ENCODE measurements at regions not wholly inside any gene's neighbourhood (a gene's known extent, or its start where the extent isn't known, plus 50 kb on each side); places are given as distances from the start of the nearest gene placed in this dataset.

DNA sequence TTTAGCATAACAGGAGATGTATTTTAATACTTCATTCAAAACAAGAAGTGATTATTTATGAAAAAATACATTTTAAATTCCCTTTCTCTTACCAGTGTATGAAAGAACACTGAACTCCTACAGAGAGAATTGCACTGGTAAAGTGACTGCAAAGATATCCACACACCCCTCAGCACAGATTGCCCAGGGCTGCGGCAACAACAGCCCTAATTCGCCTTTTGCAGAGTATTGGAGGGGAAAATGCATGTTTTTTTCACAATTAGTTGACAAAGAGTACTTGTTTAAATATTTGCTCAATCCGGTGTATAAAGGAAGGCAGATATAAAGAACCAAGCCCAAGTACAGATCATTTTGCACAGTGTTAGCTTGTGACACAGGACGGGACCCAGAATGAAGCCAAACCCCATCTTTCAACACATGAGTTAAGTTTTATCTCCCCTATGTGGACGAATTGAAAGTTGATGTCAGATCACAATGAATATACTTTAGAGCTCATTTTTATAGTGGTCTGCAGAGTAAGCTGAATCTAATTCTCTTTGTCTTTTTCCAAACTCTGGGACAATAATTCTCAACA is 551.4 kb upstream of the IGFBP7 start:
- Mint-ChIP-seq H3K27ac (no peak overlapping the region), H3K27me3 (no peaks in the 10 kb centered on the region), H3K4me3 (no peak overlapping the region), H3K36me3 (ENCODE audit: low read depth) (no peaks in the 10 kb centered on the region), H3K9me3 (no peaks in the 10 kb centered on the region), H3K4me1 (no peaks in the 10 kb centered on the region)
- no peak for DNase-seq
- no peak for ATAC-seq

DNA sequence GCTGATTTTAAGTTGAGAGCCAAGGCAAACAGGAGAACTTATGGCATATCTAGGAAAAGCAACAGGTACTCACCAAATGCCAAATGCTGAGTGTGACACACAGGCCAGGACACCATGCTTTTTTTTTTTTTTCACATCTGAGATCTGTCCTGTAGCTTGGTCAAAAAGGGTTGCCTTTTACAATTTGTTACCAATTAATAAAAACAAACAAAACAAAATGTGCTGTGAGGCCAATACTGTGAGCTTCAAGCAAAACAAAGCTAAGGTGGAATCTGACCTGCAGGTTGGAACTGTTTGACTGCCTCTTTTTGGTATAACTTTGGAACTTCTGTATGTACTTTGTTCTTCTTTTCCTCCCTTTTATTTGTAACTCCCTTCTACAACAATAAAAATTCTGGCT is 548.5 kb upstream of the IGFBP7 start:
- no peak for ATAC-seq
- Mint-ChIP-seq H3K4me1 (no peaks in the 10 kb centered on the region), H3K27ac (no peak overlapping the region), H3K36me3 (ENCODE audit: low read depth) (no peaks in the 10 kb centered on the region), H3K4me3 (no peak overlapping the region), H3K9me3 (no peaks in the 10 kb centered on the region), H3K27me3 (no peaks in the 10 kb centered on the region)
- no peak for DNase-seq

DNA sequence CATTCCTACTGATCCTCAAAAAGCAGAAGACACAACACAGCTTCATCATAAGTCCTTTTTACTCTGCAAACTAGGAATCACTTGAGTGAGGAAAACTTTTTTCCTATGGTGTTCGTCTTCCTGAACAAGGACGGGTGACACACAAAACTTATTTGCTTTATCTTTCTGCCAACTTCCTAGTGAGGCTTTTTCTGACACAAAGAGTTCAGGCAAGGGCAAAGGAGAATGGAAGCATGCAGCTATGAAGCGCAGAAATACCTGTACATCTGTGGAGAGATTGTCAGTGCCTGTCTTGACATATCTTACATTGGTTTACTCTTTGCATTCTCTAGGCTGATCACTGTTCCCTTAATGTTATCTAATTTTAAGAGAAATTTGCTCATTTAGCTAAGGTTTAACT is 548.0 kb upstream of the IGFBP7 start:
- H3K36me3 Mint-ChIP-seq (ENCODE audit: low read depth) = no peaks in the 10 kb centered on the region
- H3K27me3 Mint-ChIP-seq = no peaks in the 10 kb centered on the region
- ATAC-seq (no peak), DNase-seq (no peak)
- H3K4me1 Mint-ChIP-seq = no peaks in the 10 kb centered on the region
- no peaks in the 10 kb centered on the region for H3K9me3 Mint-ChIP-seq
- no peak overlapping the region for H3K4me3 Mint-ChIP-seq
- no peak overlapping the region for H3K27ac Mint-ChIP-seq

DNA sequence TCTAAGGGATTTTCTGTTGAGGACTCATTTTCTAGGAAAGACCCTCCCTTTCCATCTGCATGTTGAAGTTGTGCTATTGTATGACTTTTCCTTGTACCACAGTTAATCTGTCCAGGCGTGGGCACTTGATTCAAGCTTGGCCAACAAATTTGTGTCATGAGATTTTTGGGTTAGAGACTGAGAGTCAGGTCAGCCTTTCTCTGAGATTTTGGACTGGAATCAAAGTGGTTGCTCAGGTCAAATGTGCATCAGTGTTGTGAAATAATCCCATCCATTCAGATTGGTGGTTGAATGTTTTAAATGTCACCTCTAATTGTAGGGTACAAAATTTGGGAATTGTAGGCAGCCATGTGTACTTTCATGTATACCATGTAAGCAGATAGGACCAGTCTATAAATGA is 545.2 kb upstream of the IGFBP7 start:
- H3K27me3 Mint-ChIP-seq = no peaks in the 10 kb centered on the region

GRCh38 chr4:57652779-57653178 is 542.6 kb upstream of the IGFBP7 start:
- Mint-ChIP-seq H3K9me3 (peaks cover 3% of the 10 kb centered on the region), H3K27ac (no peak overlapping the region), H3K27me3 (no peaks in the 10 kb centered on the region), H3K4me1 (no peaks in the 10 kb centered on the region), H3K4me3 (no peak overlapping the region), H3K36me3 (ENCODE audit: low read depth) (no peaks in the 10 kb centered on the region)
- no peak for ATAC-seq
- DNase-seq = no peak

More for the DNA sequence above, 545.2 kb upstream of the IGFBP7 start:
- no peak overlapping the region for H3K27ac Mint-ChIP-seq
- no peak for ATAC-seq
- no peak overlapping the region for H3K4me3 Mint-ChIP-seq
- H3K36me3 Mint-ChIP-seq (ENCODE audit: low read depth) = no peaks in the 10 kb centered on the region
- H3K9me3 Mint-ChIP-seq = peaks cover 3% of the 10 kb centered on the region
- H3K4me1 Mint-ChIP-seq = no peaks in the 10 kb centered on the region
- DNase-seq = no peak

- Mint-ChIP-seq H3K27ac (no peak overlapping the region), H3K4me3 (no peak overlapping the region), H3K4me1 (no peaks in the 10 kb centered on the region), H3K9me3 (no peaks in the 10 kb centered on the region), H3K27me3 (no peaks in the 10 kb centered on the region), H3K36me3 (ENCODE audit: low read depth) (no peaks in the 10 kb centered on the region)
- ATAC-seq = no peak
- DNase-seq = no peak
Observed at GRCh38 chr4:57640391-57641100, 530.4 kb upstream of the IGFBP7 start.

DNA sequence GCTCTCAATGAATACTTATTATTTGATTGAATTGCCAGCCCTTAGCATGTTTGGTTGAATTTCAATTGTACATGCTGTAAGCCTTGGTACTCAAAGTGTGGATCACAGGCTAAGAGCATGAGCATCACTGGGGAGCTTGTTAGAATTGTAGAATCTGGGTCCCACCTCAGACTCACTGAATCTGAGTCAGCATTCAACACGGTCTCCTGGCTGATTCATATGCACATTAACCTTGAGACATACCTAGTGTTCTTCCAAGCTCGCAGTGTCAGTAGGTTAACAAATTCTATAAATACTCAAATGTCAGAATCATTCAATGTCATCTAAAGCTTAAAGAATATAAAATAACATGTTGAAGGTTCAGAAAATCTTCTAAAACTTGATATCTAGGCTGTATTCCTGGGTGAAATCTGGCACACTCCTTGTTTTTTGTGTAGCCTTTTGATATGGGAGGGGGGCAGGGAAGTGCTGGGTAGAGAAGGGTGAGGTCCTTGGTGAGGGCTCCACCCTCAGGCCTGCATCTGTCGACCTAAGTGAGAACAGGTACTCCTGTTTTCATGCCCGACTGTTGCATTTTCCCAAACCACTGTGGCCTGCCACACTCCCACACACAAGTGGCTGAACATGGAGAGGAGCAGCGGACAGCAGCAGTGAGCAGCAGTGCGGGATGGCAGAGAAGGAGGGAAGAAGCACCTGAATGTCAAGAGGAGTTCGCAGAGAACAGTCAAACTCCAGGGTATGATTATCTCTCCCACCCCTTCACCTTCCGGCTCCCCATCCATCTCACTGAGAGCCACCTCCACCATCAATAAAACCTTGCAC is 529.6 kb upstream of the IGFBP7 start:
- H3K36me3 Mint-ChIP-seq (ENCODE audit: low read depth) = no peaks in the 10 kb centered on the region
- no peak for ATAC-seq
- DNase-seq = no peak
- H3K4me3 Mint-ChIP-seq = no peak overlapping the region
- H3K27ac Mint-ChIP-seq = no peak overlapping the region
- H3K27me3 Mint-ChIP-seq = no peaks in the 10 kb centered on the region
- H3K4me1 Mint-ChIP-seq = no peaks in the 10 kb centered on the region
- no peaks in the 10 kb centered on the region for H3K9me3 Mint-ChIP-seq

GRCh38 chr4:57635910-57636309 is 525.7 kb upstream of the IGFBP7 start:
- Mint-ChIP-seq H3K27ac (no peak overlapping the region), H3K27me3 (no peaks in the 10 kb centered on the region), H3K9me3 (no peaks in the 10 kb centered on the region), H3K4me3 (no peak overlapping the region), H3K4me1 (no peaks in the 10 kb centered on the region), H3K36me3 (ENCODE audit: low read depth) (no peaks in the 10 kb centered on the region)
- DNase-seq = no peak
- no peak for ATAC-seq

DNA sequence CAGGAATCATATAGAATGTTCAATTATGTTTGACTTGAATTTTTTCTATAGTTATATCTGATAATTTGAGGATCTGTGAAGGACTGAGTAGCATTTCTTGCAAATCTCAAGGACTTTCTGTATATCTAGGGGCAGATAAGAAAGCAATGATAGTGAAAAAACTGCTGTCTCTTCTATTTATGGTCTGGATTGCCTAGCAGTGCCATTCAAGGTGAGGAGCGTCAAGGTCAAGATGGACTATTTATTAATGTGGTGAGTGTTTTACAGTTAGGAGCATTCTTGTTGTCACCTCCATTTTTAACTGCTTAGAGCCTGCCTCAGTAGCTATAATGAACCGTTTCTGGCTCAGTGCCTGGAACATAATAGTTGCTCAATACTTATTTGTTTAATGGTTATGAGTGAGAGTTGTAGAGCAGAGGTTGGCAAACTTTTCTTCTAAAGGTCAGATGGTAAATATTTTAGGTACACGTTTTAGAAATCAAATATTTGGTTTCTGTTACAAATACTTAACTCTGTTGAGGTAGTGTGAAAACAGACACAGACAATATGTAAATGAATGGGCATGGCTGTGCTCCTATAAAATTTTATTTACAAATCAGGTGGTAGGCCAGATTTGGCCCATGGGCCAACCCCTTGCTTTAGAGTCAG is 523.2 kb upstream of the IGFBP7 start:
- Mint-ChIP-seq H3K27ac (no peak overlapping the region), H3K4me3 (no peak overlapping the region), H3K4me1 (no peaks in the 10 kb centered on the region), H3K27me3 (no peaks in the 10 kb centered on the region), H3K9me3 (peaks cover 5% of the 10 kb centered on the region), H3K36me3 (ENCODE audit: low read depth) (no peaks in the 10 kb centered on the region)
- ATAC-seq (no peak), DNase-seq (no peak)

- H3K36me3 Mint-ChIP-seq (ENCODE audit: low read depth) = no peaks in the 10 kb centered on the region
- DNase-seq (no peak), ATAC-seq (no peak)
- H3K9me3 Mint-ChIP-seq = peaks cover 5% of the 10 kb centered on the region
- H3K4me1 Mint-ChIP-seq = no peaks in the 10 kb centered on the region
- H3K4me3 Mint-ChIP-seq = no peak overlapping the region
- no peak overlapping the region for H3K27ac Mint-ChIP-seq
- no peaks in the 10 kb centered on the region for H3K27me3 Mint-ChIP-seq
Observed at GRCh38 chr4:57632564-57632963, 522.4 kb upstream of the IGFBP7 start.

DNA sequence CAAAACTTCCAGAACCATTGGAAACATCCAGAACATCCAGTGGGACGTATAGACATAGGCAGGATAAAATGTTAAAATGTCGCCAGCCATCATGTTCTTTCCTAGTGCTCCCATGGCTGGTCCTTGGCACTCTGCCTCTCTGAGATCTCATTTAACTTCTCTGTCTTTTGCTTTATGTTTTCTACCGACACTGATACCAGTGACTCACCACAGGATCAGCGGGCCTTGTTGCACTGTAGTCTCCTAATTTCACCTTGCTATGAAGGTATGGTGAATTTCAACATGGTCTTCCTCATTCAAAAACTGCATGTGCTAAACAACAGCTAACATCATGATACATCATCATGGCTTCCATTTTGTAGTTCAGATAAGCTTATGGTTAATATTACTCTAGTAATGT is 521.0 kb upstream of the IGFBP7 start:
- Mint-ChIP-seq H3K27me3 (no peaks in the 10 kb centered on the region), H3K27ac (no peak overlapping the region), H3K9me3 (peaks cover 5% of the 10 kb centered on the region), H3K36me3 (ENCODE audit: low read depth) (no peaks in the 10 kb centered on the region), H3K4me1 (no peaks in the 10 kb centered on the region), H3K4me3 (no peak overlapping the region)
- DNase-seq (no peak), ATAC-seq (no peak)

DNA sequence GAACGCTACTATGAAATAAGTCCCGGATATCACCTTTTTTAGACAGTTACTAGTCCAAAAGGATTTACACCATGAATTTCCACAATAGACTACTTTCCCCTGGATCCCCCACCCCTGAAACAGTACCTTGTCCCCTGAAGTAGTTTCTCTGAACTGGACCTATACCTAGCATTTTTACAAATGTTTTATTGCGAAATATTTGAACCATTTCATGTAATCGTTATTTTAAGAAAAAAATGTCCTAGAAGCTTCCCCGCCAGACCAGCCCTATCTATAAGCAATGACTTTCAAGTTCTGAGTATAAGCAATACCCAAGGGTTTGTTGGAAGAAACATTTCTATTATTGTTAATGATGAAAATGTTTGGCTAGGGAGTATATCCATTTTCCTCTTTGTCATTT is 517.8 kb upstream of the IGFBP7 start:
- Mint-ChIP-seq H3K9me3 (peaks cover 9% of the 10 kb centered on the region), H3K27me3 (no peaks in the 10 kb centered on the region), H3K4me1 (no peaks in the 10 kb centered on the region), H3K4me3 (no peak overlapping the region), H3K36me3 (ENCODE audit: low read depth) (no peaks in the 10 kb centered on the region), H3K27ac (no peak overlapping the region)
- ATAC-seq (no peak), DNase-seq (no peak)

DNA sequence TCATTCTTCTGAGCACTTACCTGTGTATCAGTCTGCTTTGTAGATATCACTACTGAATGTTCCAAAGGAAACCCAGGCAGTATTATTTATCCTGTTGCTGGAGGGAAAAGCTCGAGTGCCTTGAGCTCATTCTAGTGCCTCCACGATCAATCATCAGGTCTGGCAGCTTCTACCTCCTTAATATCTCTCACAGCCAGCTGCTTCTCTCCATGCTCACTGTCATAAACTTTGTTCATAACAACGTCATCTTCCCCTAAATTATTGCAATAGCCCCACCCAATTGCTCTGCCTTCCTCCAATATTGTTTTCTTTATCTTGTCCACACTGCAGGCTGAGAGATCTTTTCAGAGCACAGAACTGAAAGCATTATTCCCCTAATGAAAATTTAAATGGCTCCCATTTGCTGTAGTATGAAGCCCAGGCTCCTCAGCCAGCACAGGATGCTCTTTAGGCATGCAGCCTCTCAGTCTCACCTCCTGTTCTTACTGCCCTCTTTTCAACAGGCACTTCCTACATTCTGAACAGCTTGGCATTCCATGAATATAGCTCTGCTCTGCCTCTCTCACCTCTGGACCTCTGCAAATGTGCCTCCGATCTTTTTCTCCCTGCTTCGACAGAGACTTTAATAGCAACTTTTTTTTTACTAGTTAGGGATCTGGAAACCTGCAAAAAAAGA is 504.2 kb upstream of the IGFBP7 start:
- Mint-ChIP-seq H3K4me3 (no peak overlapping the region), H3K27ac (no peak overlapping the region), H3K9me3 (no peaks in the 10 kb centered on the region), H3K4me1 (no peaks in the 10 kb centered on the region), H3K36me3 (ENCODE audit: low read depth) (no peaks in the 10 kb centered on the region), H3K27me3 (no peaks in the 10 kb centered on the region)
- ATAC-seq = no peak
- no peak for DNase-seq

GRCh38 chr4:57612279-57612678 is 502.1 kb upstream of the IGFBP7 start:
- H3K27me3 Mint-ChIP-seq = no peaks in the 10 kb centered on the region
- no peak overlapping the region for H3K4me3 Mint-ChIP-seq
- DNase-seq = no peak
- no peaks in the 10 kb centered on the region for H3K9me3 Mint-ChIP-seq
- no peaks in the 10 kb centered on the region for H3K36me3 Mint-ChIP-seq (ENCODE audit: low read depth)
- ATAC-seq = no peak
- no peak overlapping the region for H3K27ac Mint-ChIP-seq
- H3K4me1 Mint-ChIP-seq = no peaks in the 10 kb centered on the region

All from activated naive CD8-positive, alpha-beta T cell treated with anti-CD3 and anti-CD28 coated beads, Interleukin-2, amount 50 U/mL, for 24 hours (primary cell).